Endothelial cell of umbilical vein (primary cell): ENCODE measurements at regions not wholly inside any gene's neighbourhood (a gene's known extent, or its start where the extent isn't known, plus 50 kb on each side); places are given as distances from the start of the nearest gene placed in this dataset.

Experiments
- MAX ChIP-seq: IDR thresholded peaks from 2 replicates; pipeline ENCODE4 v1.6.1; 2011; ENCODE audit not compliant: insufficient read depth, insufficient read length
- POLR2A ChIP-seq: IDR thresholded peaks from 2 replicates; pipeline ENCODE4 v1.6.1; 2012; ENCODE audit warnings: low read depth, mild to moderate bottlenecking, control low read depth, low read length

- TF ChIP-seq MAX, result no peak
- no peak for TF ChIP-seq POLR2A
These were observed 138.4 kb upstream of the DLGAP1 start for GRCh38 chr18:4593459-4593858.
